RWPE1 (cell line): ENCODE measurements at regions not wholly inside any gene's neighbourhood (a gene's known extent, or its start where the extent isn't known, plus 50 kb on each side); places are given as distances from the start of the nearest gene placed in this dataset.

Experiments used
- CTCF ChIA-PET: fragments of 350-600 bp; sonication (Branson Sonifier 250); formaldehyde crosslinking; extraction: SDS; loops from one replicate; lab custom pipeline; 2021; lab: Yijun Ruan, JAX
- POLR2A ChIA-PET: fragments of 400-600 bp; formaldehyde crosslinking; extraction: SDS; loops from one replicate; lab custom pipeline; 2020; ENCODE audit warnings: antibody characterized with exemption; ENCODE audit not compliant: low non-redundant PET; lab: Yijun Ruan, JAX
- DNase-seq: peaks from one replicate; pipeline ENCODE4 v3.0.0; 2012; ENCODE audit warnings: low spot score
- H3K27ac ChIP-seq: fragments of 450-650 bp; 2 replicates; pipeline ENCODE4 v1.5.1; 2017
- TF ChIP-seq, protein P1 (sequence below): fragments of 450-650 bp; conservative IDR thresholded peaks from 2 replicates; pipeline ENCODE4 v1.5.1; 2017; ENCODE audit warnings: low read depth, mild to moderate bottlenecking

DNA sequence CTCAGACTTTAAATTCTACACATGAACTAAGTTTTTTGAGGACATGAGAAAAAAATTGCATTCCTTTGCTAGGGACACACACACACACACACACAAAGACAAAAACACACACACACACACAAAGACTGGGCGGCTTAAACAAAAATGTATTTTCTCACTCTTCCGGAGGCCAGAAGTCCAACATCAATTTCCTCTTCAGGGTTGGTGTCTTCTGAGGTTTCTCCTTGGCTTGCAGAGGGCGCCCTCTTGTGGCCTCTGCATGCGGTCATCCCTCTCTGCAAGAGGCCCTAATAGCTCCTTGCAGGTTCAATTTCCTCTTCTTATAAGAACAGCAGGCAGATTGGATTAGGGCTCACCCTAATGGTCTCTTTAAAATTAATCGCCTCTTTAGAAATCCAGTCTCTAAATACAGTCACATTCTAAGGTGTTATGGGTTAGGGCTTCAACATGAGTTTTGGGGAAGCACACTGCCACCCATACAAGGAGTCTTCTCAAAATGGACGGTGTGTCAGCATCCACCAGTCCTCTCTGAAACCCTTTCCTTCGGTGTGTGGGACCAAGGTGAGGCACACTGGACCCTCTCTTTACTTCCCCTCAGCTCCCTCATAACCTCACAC, 61.4 kb downstream of the GPR6 start:
- H3K27ac ChIP-seq = 0 out of 2 replicates have a peak overlapping the region, but pooled peaks have one; percentile 13
- TF ChIP-seq, protein P1, sequence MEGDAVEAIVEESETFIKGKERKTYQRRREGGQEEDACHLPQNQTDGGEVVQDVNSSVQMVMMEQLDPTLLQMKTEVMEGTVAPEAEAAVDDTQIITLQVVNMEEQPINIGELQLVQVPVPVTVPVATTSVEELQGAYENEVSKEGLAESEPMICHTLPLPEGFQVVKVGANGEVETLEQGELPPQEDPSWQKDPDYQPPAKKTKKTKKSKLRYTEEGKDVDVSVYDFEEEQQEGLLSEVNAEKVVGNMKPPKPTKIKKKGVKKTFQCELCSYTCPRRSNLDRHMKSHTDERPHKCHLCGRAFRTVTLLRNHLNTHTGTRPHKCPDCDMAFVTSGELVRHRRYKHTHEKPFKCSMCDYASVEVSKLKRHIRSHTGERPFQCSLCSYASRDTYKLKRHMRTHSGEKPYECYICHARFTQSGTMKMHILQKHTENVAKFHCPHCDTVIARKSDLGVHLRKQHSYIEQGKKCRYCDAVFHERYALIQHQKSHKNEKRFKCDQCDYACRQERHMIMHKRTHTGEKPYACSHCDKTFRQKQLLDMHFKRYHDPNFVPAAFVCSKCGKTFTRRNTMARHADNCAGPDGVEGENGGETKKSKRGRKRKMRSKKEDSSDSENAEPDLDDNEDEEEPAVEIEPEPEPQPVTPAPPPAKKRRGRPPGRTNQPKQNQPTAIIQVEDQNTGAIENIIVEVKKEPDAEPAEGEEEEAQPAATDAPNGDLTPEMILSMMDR = peak; percentile 91
- DNase-seq = peak; percentile 74
- ChIA-PET CTCF (interaction anchor here (0.5 to 4.1 kb wide), 44 partner anchors 8 to 916 kb away, joined by 3 to 43 read pairs (median 4); no protein-coding TSS in a partner anchor), POLR2A (no interaction called here)

DNA sequence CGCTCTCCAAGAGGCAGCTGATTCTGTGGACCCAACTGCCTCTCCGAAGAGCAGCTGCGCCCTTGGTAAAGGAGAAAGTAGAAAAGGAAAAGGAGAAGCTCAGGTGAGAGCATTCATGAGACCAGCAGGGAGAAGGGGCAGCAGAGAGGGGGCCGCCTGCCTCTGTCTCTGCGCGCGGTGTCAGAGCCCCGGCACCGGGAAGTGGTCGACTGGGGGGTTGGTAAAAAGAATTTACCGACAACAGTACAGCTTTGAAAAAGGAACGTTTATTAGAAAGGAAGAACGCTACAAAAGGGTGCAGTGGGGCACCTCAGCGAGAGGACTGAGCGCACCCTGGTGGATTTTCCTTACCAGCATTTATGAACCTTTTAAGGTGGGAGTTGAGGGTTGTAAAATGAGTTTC, 61.9 kb downstream of the GPR6 start:
- ChIA-PET POLR2A (no interaction called here), CTCF (interaction anchor here (0.5 to 4.1 kb wide), 39 partner anchors 8 to 650 kb away, joined by 3 to 43 read pairs (median 4); no protein-coding TSS in a partner anchor)
- TF ChIP-seq, protein P1 = no peak
- 0 out of 2 replicates have a peak overlapping the region, but pooled peaks have one; percentile 13 for H3K27ac ChIP-seq
- peak; percentile 19 for DNase-seq

DNA sequence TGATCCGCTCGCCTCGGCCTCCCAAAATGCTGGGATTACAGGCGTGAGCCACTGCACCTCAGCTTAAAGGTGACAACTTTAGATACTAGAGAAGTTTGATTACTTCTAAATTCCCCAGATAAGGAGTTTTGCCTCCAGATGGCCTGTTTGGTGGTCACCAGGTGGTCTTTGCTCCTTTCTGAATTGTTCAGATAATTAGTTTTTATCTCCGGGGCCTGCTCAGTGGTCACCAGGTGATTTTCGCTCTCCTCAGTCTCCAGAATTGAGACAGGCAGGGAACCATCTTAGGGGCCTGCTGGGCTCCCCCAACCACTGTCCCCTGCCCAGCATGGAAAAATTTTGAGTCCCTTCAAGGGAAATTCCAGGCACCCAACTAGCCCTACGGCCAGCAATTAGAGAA, 62.6 kb downstream of the GPR6 start:
- ChIA-PET POLR2A (no interaction called here), CTCF (interaction anchor here (0.6 to 4.1 kb wide), 8 partner anchors 13 to 353 kb away, joined by 4 to 43 read pairs (median 12); no protein-coding TSS in a partner anchor)
- TF ChIP-seq, protein P1 = no peak
- no peak for DNase-seq
- no peak overlapping the region for H3K27ac ChIP-seq

DNA sequence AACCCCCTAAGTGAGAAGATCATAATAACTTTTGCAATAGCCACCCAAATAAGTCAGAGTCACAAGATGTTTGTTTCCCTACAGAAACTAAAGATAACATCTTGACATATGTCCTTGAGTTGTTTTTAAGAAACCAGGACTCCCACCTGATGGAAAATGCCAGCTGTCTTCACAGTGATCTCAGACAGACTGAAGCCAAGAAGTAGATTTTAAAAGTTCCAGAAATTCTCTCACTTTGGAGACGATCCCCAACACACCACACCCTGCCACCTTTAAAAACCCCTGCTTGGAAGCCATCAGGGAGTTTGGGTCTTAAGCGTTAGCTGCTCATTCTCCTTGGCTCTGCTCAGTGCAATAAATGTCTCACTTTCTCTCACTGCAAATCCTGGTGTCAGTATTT, 63.0 kb downstream of the GPR6 start:
- no peak overlapping the region for H3K27ac ChIP-seq
- no peak for DNase-seq
- CTCF ChIA-PET = interaction anchor here (0.6 to 4.1 kb wide), 3 partner anchors 12 to 514 kb away, joined by 3 to 43 read pairs (median 12); no protein-coding TSS in a partner anchor
- POLR2A ChIA-PET = no interaction called here
- TF ChIP-seq, protein P1 = no peak

DNA sequence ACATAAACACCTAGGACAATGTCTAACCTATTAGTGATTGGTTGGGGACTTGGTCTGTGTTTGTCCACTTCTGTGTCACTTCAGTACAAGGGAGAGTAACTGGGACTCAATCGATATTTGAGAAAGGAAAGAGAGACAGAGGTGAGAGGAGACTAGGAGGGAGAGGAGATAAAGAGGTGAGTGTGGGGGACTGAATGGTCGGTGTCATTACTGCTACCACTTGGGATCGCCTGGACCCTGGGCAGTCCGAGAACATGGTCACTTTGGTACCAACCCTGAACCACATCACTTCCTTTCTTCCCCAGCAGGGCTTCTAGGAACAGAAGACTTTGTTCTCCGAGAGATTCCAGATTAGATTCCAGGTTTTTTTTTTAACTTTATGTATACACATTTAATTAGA, 63.7 kb downstream of the GPR6 start:
- no peak overlapping the region for H3K27ac ChIP-seq
- TF ChIP-seq, protein P1 = no peak
- ChIA-PET CTCF (interaction anchor here (0.6 kb wide), 1 partner anchor 67 kb away, joined by 4 read pairs; no protein-coding TSS in a partner anchor), POLR2A (no interaction called here)
- DNase-seq = no peak

DNA sequence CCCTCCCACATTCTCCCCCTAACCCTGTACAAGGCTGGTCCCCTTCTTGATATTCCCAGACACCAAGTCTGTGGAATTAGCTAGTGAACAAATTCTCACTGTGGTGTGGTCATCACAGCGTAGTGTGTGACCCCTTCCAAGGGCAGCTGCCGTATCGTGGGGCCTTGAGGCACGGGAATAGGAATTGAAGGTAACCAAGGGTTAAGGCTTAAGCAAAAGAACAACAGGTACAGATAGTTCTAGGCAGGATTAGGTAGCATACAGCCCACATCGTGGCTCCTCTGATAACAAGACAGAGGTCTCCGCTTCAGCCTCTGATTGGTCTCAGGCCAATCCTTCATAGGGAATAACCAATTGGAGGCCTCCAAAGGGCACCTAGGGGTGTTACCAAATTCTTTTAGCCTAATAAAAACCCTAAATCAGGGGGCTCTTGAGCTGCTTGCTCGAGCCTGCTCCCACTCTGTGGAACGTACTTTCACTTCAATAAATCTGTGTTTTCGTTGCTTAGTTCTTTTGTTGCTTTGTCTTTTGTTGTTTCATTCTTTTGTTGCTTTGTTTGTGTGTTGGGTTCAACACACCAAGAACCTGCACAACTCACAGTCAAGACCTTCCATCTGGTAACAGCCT, 64.7 kb downstream of the GPR6 start:
- H3K27ac ChIP-seq = no peak overlapping the region
- DNase-seq = no peak
- TF ChIP-seq, protein P1 = no peak
- ChIA-PET POLR2A (no interaction called here), CTCF (interaction anchor here (0.6 to 0.7 kb wide), 3 partner anchors 18 to 66 kb away, joined by 4 read pairs; no protein-coding TSS in a partner anchor)
